Spleen (tissue), 7 donors: ENCODE measurements at regions not wholly inside any gene's neighbourhood (a gene's known extent, or its start where the extent isn't known, plus 50 kb on each side); places are given as distances from the start of the nearest gene placed in this dataset.

Source experiments
- CTCF ChIP-seq, 11 experiments: fragments of 200-600 bp in 7 of 11; fragments of 450-650 bp in 4 of 11; sonication (generic) in 4 of 11; IDR thresholded peaks in 8 of 11; conservative IDR thresholded peaks in 3 of 11; 1 replicate in 7 of 11; 2 replicates in 4 of 11; pipeline versions ENCODE4 v1.4.0 to v1.8.0; 2016 to 2021; ENCODE audit warnings: antibody characterized with exemption in 11 of 11, inconsistent platforms in 4 of 11, mild to moderate bottlenecking in 1 of 11
- POLR2A ChIP-seq, 3 donors: fragments of 450-650 bp; IDR thresholded peaks; one replicate each; pipeline ENCODE4 v1.5.1; 2017; ENCODE audit warnings: antibody characterized with exemption in 3 of 3, mild to moderate bottlenecking in 1 of 3
- donor health status: DM: no; HTN: no; CAD: no; lungs with moderate emphysema.
- donor health status: DM: no; HTN: no; CAD: no.
- donor health status: DM: no; HTN: no; CAD: no.

- TF ChIP-seq CTCF (IDR thresholded peaks at IDR 0.05 in 8 of 11, conservative IDR thresholded peaks at IDR 0.05 in 3 of 11) (no peak), POLR2A (IDR thresholded peaks at IDR 0.05) (no peak)
Observed at GRCh38 chr4:120299631-120300030, 233.0 kb upstream of the MAD2L1 start.
